B cell (primary cell): ENCODE measurements at regions not wholly inside any gene's neighbourhood (a gene's known extent, or its start where the extent isn't known, plus 50 kb on each side); places are given as distances from the start of the nearest gene placed in this dataset.
"Not testable (repeated sequence)": the region's sequence is repeated elsewhere in the genome, so short reads cannot be mapped to it uniquely, and the experiment has no call there.

ENCODE experiments used
- ATAC-seq: fragments of 200-7000 bp; cut with Tn5 transposase; one replicate; pipeline ENCODE4 v1.10.0; 2021; ENCODE audit warnings: low read depth, mild to moderate bottlenecking, moderate number of reproducible peaks, moderate library complexity
- CTCF ChIA-PET: fragments of 350-600 bp; sonication (Branson Sonifier 250); formaldehyde crosslinking; loops from one replicate; lab custom pipeline; 2021; ENCODE audit warnings: antibody characterized with exemption, inconsistent platforms; lab: Charles Lee
- POLR2A ChIA-PET: fragments of 350-600 bp; sonication (Branson Sonifier 250); formaldehyde crosslinking; loops from one replicate; lab custom pipeline; 2021; ENCODE audit warnings: antibody characterized with exemption; lab: Charles Lee
- DNase-seq: peaks from one replicate; pipeline ENCODE4 v3.0.0; 2013
- H2AFZ ChIP-seq: 2 replicates; pipeline ENCODE4 v1.6.1; 2012; ENCODE audit warnings: mild to moderate bottlenecking, low read depth, low read length; ENCODE audit not compliant: insufficient read depth, poor library complexity, severe bottlenecking
- H3K27ac ChIP-seq, 2 donors: 1 replicate in 1 of 2; 2 replicates in 1 of 2; pipeline ENCODE4 v1.5.1; 2012 to 2013; ENCODE audit warnings: low read length in 2 of 2, mild to moderate bottlenecking in 2 of 2, moderate library complexity in 1 of 2
- H3K27me3 ChIP-seq, 4 experiments: fragments of 200-600 bp in 1 of 4; sonication (generic) in 1 of 4; replicated peaks in 1 of 4; 1 replicate in 2 of 4; 2 replicates in 2 of 4; pipeline versions ENCODE4 v1.6.1 to v1.7.0; 2013 to 2016; ENCODE audit warnings: low read length in 3 of 4, mild to moderate bottlenecking in 2 of 4, mixed read lengths in 1 of 4, moderate library complexity in 1 of 4; ENCODE audit not compliant: insufficient read depth in 4 of 4, control insufficient read depth in 3 of 4; ENCODE audit errors: control extremely low read depth in 1 of 4
- H3K36me3 ChIP-seq, 2 experiments: replicated peaks in 1 of 2; 1 replicate in 1 of 2; 2 replicates in 1 of 2; pipeline versions ENCODE4 v1.6.1 to v1.7.1; 2013; ENCODE audit warnings: low read length in 1 of 2; ENCODE audit not compliant: insufficient read depth in 2 of 2, control insufficient read depth in 1 of 2; ENCODE audit errors: control extremely low read depth in 1 of 2, extremely low read depth in 1 of 2
- H3K4me1 ChIP-seq, 2 donors: fragments of 200-600 bp in 1 of 2; sonication (generic) in 1 of 2; 1 replicate in 1 of 2; 2 replicates in 1 of 2; pipeline versions ENCODE4 v1.5.1 to v1.6.1; 2013 to 2017; ENCODE audit warnings: low read length in 2 of 2; ENCODE audit not compliant: control insufficient read depth in 2 of 2, insufficient read depth in 2 of 2
- H3K4me2 ChIP-seq: replicated peaks from 2 replicates; pipeline ENCODE3; 2012; ENCODE audit warnings: mild to moderate bottlenecking, low read depth, low read length; ENCODE audit not compliant: poor library complexity, severe bottlenecking
- H3K4me3 ChIP-seq, 5 experiments: fragments of 200-600 bp in 1 of 5; sonication (generic) in 1 of 5; 1 replicate in 3 of 5; 2 replicates in 2 of 5; pipeline versions ENCODE4 v1.5.1 to v1.7.0; 2011 to 2016; ENCODE audit warnings: low read length in 4 of 5, mild to moderate bottlenecking in 4 of 5, low read depth in 2 of 5, control low read depth in 1 of 5, moderate library complexity in 1 of 5; ENCODE audit not compliant: insufficient read depth in 1 of 5; ENCODE audit errors: control extremely low read depth in 1 of 5, extremely low read depth in 1 of 5
- H3K79me2 ChIP-seq: fragments of 200-600 bp; sonication (generic); one replicate; pipeline ENCODE4 v1.6.0; 2016; ENCODE audit warnings: low read length; ENCODE audit not compliant: control insufficient read depth, insufficient read depth
- H3K9ac ChIP-seq: fragments of 200-600 bp; sonication (generic); 2 replicates; pipeline ENCODE4 v1.6.1; 2017; ENCODE audit warnings: mild to moderate bottlenecking, low read length, moderate library complexity
- H3K9me3 ChIP-seq, 3 donors: one replicate each; pipeline versions ENCODE4 v1.6.1 to v1.7.1; 2013; ENCODE audit warnings: low read length in 2 of 3; ENCODE audit not compliant: control insufficient read depth in 2 of 3, insufficient read depth in 1 of 3; ENCODE audit errors: control extremely low read depth in 1 of 3
- H4K20me1 ChIP-seq: 2 replicates; pipeline ENCODE4 v1.6.0; 2012; ENCODE audit warnings: mild to moderate bottlenecking, low read length; ENCODE audit not compliant: insufficient read depth, control insufficient read depth, poor library complexity, severe bottlenecking
- H3K27ac Mint-ChIP-seq: one replicate; pipeline ENCODE4 v1.8.0; 2021; ENCODE audit warnings: mixed read lengths
- H3K27me3 Mint-ChIP-seq: one replicate; pipeline ENCODE4 v1.8.0; 2021; ENCODE audit warnings: mixed read lengths
- H3K4me1 Mint-ChIP-seq: one replicate; pipeline ENCODE4 v1.8.0; 2021; ENCODE audit warnings: mixed read lengths
- H3K4me3 Mint-ChIP-seq: one replicate; pipeline ENCODE4 v1.8.0; 2021; ENCODE audit warnings: mixed read lengths
- H3K9me3 Mint-ChIP-seq: one replicate; pipeline ENCODE4 v1.8.0; 2022; ENCODE audit warnings: mixed read lengths; ENCODE audit not compliant: insufficient read depth
- CTCF ChIP-seq: fragments of 200-600 bp; IDR thresholded peaks from one replicate; pipeline ENCODE4 v1.8.0; 2022; ENCODE audit warnings: antibody characterized with exemption, mild to moderate bottlenecking
- EZH2 ChIP-seq: IDR thresholded peaks from 2 replicates; pipeline ENCODE4 v1.6.1; 2012; ENCODE audit warnings: borderline replicate concordance, low read depth, mild to moderate bottlenecking, moderate library complexity, low read length; ENCODE audit not compliant: insufficient read depth, poor library complexity, severe bottlenecking
- whole genome bisulfite sequencing: methylation state at CpG from one replicate; pipeline ENCODE4 v1.1.5; 2013; ENCODE audit warnings: missing lambda C conversion rate; ENCODE audit not compliant: insufficient coverage; 5-methylcytosine and 5-hydroxymethylcytosine counted together
- intact Hi-C: fragments of 100-400 bp; cut with micrococcal nuclease; formaldehyde crosslinking; loops from one replicate; pipeline ENCODE4 v1.10.0; 2022

- no peak overlapping the region for H3K4me2 ChIP-seq
- no peaks in the 10 kb centered on the region for H3K27me3 Mint-ChIP-seq
- ChIA-PET CTCF (no interaction called here), POLR2A (no interaction called here)
- H3K4me1 Mint-ChIP-seq: no peaks in the 10 kb centered on the region
- no peak for ATAC-seq
- H3K9me3 Mint-ChIP-seq: peaks cover 6% of the 10 kb centered on the region
- no peaks in the 10 kb centered on the region for H3K36me3 ChIP-seq
- H3K9me3 ChIP-seq: peaks cover 0 to 5% (median 5%) of the 10 kb centered on the region in 3 donors
- no peaks in the 10 kb centered on the region for H4K20me1 ChIP-seq
- H2AFZ ChIP-seq: no peak overlapping the region
- no peak for DNase-seq
- no peaks in the 10 kb centered on the region for H3K27me3 ChIP-seq
- no CpG with 5 or more reads among the region's 2 CpGs for WGBS
- H3K27ac Mint-ChIP-seq: no peak overlapping the region
- H3K79me2 ChIP-seq: no peaks in the 10 kb centered on the region
- TF ChIP-seq EZH2: no peak
- no peak for TF ChIP-seq CTCF
- intact Hi-C loops: no loop called here
- no peak overlapping the region for H3K4me3 Mint-ChIP-seq
- H3K4me3 ChIP-seq: no peak overlapping the region
- H3K27ac ChIP-seq: no peak overlapping the region
- no peaks in the 10 kb centered on the region for H3K4me1 ChIP-seq
- H3K9ac ChIP-seq: no peak overlapping the region
Measured at GRCh38 chr6:115133790-115134189, 791.0 kb upstream of the HS3ST5 start.

GRCh38 chr6:115131709-115132490 is 789.1 kb upstream of the HS3ST5 start:
- no peak overlapping the region for H3K4me2 ChIP-seq
- CTCF ChIA-PET: no interaction called here
- ATAC-seq (no peak), DNase-seq (no peak)
- no peaks in the 10 kb centered on the region for H3K27me3 ChIP-seq
- no peak overlapping the region for H3K27ac ChIP-seq
- no peaks in the 10 kb centered on the region for H3K79me2 ChIP-seq
- no peak overlapping the region for H3K27ac Mint-ChIP-seq
- H3K36me3 ChIP-seq: no peaks in the 10 kb centered on the region
- TF ChIP-seq CTCF: no peak
- TF ChIP-seq EZH2: no peak
- no peaks in the 10 kb centered on the region for H3K4me1 Mint-ChIP-seq
- peaks cover 0 to 5% (median 5%) of the 10 kb centered on the region in 3 donors for H3K9me3 ChIP-seq
- POLR2A ChIA-PET: no interaction called here
- WGBS: 90% methylated on average over 5 of the region's 5 CpGs
- H2AFZ ChIP-seq: no peak overlapping the region
- H3K27me3 Mint-ChIP-seq: no peaks in the 10 kb centered on the region
- no peak overlapping the region for H3K4me3 Mint-ChIP-seq
- no peaks in the 10 kb centered on the region for H3K4me1 ChIP-seq
- H3K9me3 Mint-ChIP-seq: peaks cover 6% of the 10 kb centered on the region
- no peaks in the 10 kb centered on the region for H4K20me1 ChIP-seq
- no peak overlapping the region for H3K9ac ChIP-seq
- no peak overlapping the region for H3K4me3 ChIP-seq
- intact Hi-C loops: no loop called here

GRCh38 chr6:115121513-115121912 is 778.7 kb upstream of the HS3ST5 start:
- WGBS: 97% methylated on average over 7 of the region's 11 CpGs
- CTCF ChIA-PET, H3K4me2 ChIP-seq: not testable (repeated sequence)

More at GRCh38 chr6:115121513-115121912, 778.7 kb upstream of the HS3ST5 start:
- H3K27me3 Mint-ChIP-seq, H3K27ac Mint-ChIP-seq, H3K79me2 ChIP-seq, H4K20me1 ChIP-seq, DNase-seq, H3K9me3 ChIP-seq, H2AFZ ChIP-seq, ATAC-seq, H3K27ac ChIP-seq, intact Hi-C loops, H3K9me3 Mint-ChIP-seq, H3K4me3 Mint-ChIP-seq, H3K36me3 ChIP-seq, H3K4me1 Mint-ChIP-seq, H3K4me1 ChIP-seq, H3K9ac ChIP-seq, H3K4me3 ChIP-seq, H3K27me3 ChIP-seq, POLR2A ChIA-PET: not testable (repeated sequence)
